ENCODE measurements at regions not wholly inside any gene's neighbourhood (a gene's known extent, or its start where the extent isn't known, plus 50 kb on each side); places are given as distances from the start of the nearest gene placed in this dataset.

DNA sequence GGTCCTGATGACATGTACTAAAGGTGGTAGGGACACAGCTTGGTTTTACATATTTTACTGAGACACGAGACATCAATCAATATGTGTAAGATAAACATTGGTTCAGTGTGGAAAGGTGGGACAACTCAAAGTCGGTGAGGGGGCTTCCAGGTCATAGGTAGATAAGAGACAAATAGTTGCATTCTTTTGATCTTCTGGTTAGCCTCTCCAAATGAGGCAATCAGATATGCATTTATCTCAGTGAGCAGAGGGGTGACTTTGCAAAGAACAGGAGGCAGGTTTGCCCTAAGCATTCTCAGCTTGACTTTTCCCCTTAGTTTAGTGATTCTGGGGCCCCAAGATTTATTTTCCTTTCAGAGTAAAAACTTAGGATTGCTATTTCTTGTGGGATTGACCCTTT, 706.9 kb downstream of the GLUD2 start:
- TF ChIP-seq, protein P1, sequence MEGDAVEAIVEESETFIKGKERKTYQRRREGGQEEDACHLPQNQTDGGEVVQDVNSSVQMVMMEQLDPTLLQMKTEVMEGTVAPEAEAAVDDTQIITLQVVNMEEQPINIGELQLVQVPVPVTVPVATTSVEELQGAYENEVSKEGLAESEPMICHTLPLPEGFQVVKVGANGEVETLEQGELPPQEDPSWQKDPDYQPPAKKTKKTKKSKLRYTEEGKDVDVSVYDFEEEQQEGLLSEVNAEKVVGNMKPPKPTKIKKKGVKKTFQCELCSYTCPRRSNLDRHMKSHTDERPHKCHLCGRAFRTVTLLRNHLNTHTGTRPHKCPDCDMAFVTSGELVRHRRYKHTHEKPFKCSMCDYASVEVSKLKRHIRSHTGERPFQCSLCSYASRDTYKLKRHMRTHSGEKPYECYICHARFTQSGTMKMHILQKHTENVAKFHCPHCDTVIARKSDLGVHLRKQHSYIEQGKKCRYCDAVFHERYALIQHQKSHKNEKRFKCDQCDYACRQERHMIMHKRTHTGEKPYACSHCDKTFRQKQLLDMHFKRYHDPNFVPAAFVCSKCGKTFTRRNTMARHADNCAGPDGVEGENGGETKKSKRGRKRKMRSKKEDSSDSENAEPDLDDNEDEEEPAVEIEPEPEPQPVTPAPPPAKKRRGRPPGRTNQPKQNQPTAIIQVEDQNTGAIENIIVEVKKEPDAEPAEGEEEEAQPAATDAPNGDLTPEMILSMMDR (IDR thresholded peaks at IDR 0.05) = no peak
- no peak for TF ChIP-seq POLR2A (IDR thresholded peaks at IDR 0.05)
